ENCODE measurements at regions not wholly inside any gene's neighbourhood (a gene's known extent, or its start where the extent isn't known, plus 50 kb on each side); places are given as distances from the start of the nearest gene placed in this dataset.

DNA sequence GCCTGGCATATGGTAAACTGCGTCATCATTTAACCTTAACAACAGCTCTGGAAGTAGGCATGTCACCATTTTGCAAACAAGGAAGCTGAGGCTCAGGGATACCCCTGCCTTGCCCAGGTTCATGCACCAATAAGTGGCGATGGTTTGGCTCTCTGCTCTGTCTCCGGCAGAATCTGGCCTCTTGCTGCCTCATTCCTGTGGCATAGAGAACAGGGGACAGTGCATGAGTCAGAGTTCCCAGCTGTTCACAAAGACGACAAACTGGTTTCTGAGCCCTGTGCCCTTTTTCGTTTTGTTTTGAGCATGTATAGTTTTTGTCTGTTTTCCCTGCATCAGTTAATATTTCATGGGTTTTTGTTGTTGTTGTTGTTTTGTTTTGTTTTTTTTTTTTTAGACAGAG lies 236.8 kb downstream of the OPA1 start:
- DNase-seq, result no peak

DNA sequence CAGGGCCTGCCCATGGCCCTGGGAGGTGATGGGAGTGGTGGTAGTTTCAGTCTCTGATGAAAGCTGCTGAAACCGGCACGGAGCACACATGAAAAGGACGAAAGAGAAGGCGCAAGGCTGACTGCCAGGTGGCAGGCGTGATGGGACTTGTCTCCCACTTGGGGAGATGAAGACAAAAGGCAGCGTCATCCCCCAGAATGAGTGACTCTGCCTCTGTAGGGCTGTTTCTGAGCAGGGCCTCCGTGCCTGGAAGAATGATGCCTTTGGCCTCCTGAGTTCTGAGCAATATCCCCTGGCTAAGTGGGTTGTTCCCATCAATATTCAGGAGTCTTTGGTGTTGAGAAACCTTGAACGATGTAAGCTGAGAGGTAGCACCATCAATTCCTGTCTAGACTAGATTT lies 237.8 kb downstream of the OPA1 start:
- DNase-seq, result no peak

DNA sequence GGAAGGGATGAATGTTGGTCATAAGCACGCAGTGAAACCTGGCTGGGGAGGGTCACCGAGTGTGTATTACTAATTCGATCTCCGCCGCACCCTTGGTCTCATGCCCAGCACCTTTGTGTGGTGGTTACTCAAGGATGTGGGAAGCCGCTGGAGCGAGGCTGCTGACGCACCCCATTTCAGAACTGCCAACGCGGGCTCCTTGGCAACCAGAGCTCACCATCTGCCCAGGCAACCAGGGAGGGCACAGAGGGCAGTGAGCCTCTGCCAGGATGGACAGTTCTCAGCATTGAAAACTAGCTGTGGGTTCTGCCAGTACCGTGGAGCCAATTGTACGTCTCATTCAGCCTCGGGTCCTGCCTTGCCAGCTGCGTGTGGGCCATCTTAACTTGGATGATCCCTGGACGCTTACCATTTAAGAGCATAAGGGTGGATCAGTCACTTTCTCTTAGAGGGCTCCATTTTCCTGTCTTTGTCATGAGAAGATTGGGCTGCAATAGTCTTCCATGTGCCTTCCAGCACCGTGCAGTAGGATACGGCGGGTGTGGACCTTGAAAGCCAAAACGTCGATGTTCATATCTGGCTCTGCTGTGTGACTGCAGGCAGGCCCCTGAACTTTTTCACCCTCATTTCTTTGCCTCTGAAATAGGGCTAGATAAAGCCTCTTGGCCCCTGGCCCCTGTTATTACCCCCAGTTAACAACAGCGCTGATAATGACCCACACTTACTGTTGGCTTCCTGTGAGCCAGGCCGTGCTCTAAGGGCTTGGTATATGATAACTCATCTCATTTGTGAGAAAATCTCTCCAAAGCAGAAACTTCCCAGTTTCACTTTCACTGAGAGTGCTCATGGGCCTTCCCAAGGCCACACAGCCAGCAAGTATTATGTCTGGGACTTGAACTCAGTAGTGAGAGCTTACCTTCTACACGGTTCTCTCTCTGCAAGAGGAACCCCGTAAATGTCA lies 238.8 kb downstream of the OPA1 start:
- no peak for DNase-seq

DNA sequence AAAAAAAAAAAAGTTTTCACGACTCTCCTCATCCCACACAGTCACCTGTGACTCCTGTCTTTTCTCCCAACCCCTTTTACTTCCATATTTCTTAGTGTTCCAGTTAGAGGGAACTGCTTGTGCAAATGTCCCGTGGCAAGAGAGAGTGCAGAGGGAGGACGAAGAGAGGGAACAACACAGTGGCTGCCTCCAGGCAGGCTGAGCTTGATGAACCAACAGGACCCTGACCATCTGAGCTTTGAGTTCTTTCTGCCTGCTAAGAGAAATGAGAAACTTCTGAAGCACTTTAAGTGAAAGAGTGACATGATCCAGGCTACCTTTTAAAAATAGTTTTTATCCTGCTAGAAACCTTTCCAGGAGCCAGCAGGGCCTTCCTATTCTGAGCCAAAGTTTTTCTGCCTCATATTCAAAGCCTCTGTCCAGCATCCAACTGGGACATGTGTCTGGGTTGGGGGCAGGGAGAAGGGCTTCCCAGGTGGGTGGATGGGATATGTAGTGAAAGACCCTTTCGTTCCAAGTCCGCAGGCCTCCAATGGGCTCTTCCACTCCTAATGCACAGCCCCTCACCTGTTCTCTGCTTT lies 239.9 kb downstream of the OPA1 start:
- no peak for DNase-seq

DNA sequence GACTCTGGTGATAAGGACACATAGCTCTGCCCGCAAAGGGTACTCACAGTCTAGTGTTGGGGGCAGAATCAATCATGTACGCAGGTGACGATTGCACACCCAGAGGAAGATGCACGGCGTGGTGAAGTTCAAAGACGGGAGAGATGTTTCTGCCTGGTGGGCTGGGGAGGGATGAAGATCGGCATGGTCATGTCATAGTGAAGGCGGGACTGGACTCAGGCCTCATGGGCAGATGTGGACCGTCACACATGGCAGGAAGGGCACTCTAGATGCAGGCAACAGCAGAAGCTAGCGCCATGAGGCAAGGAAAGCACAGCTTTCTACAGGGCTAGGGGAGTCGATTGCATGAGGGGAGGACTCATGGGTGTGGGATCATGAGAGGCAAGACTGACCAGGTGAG lies 240.6 kb downstream of the OPA1 start:
- no peak for DNase-seq

DNA sequence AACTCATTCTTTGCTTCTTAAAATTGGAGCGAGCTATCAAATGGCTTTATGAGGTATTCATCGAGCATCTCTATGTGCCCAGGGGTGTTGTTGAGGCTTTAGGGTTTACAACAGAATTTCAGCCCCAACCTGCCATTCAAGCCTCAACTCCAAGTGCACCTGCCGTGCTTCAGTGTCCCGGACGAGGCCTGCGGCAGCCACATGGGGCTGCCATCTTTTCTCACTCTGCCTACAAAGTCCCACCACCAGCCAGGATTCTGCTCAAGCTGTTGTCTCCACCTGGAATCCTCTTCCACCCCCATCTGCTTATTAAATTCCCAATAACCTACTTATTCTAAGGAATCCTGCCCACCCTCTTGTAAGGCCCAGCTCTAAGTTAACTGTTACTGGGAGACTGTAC lies 242.4 kb downstream of the OPA1 start:
- no peak for DNase-seq

DNA sequence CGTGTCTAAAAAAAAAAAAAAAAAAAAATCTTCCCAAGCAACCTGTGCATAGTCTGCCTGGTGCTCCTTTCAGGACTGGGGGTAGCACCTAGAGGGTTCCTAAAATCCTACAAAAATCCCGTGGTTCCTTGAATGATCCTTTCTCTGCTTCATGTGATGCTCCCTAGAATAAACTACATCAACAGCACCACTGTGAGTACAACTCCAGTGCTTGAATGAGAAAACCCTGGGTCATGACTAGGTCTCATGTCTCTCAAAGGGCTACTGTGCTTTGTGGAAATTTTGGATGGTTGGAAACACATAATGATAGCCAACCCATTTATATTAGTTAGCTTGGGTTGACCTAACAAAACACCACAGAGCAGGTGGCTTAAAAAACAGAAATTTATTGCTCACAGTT lies 243.5 kb downstream of the OPA1 start:
- DNase-seq, result no peak

DNA sequence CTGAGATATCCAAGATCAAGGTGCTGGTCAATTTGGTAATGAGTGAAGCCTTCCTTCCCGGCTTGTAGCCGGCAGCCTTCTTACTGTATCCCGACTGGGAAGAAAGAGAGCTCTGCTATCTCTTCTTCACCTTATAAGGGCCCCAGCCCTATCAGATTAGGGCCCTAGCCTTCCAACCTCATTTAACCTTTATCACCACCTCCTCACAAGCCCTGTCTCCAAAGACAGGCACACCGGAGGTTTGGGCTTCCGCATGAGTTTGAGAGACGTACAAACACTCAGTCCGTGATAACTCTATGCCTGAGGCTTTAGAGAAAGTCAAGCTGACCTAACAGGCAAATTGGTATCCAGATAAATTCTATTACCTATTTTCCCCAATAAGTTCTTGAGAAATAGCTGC lies 243.9 kb downstream of the OPA1 start:
- no peak for DNase-seq

DNA sequence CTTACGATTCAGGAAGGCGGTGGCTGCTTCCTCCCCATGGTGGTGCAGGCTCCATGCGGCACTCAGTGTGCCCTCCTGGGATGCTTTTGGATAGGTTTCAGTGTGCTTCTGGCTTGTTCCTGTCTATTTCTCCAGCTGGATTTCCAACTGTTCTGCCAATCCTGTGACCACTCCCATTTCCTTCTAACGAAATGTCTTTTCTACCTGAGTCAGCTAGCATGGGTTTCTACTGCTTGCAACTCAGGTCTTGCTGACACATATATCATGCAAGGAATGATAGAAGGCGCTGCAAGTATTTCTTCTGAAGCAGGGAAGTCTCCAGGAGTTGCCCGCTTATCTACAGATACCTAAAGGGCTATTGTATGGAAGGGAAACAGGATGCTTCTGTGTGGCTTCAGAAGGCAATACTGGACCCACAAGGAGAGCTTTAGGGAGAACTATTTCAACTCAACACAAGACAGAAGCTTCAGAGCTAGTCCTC lies 244.4 kb downstream of the OPA1 start:
- no peak for DNase-seq

DNA sequence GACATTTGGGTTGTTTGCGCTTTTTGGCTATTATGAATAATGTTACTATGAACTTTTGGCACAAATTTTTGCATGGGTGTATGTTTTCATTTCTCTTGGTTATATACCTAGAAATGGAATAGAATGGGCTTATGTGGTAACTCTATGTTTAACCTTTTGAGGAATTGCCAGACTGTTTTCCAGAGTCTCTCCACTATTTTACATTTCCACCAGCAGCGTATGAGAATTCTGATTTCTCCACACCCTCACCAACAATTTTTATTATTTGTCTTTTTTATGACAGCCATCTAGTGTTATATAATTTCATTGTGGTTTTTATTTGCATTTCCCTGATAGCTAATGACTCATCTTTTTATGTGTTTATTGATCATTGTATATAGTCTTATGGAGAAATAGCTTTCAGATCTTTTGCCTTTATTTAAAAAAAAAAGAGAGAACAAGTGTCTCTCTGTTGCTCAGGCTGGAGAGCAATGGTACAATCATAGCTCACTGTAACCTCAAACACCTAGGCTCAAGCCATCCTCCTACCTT lies 247.2 kb downstream of the OPA1 start:
- no peak for DNase-seq

DNA sequence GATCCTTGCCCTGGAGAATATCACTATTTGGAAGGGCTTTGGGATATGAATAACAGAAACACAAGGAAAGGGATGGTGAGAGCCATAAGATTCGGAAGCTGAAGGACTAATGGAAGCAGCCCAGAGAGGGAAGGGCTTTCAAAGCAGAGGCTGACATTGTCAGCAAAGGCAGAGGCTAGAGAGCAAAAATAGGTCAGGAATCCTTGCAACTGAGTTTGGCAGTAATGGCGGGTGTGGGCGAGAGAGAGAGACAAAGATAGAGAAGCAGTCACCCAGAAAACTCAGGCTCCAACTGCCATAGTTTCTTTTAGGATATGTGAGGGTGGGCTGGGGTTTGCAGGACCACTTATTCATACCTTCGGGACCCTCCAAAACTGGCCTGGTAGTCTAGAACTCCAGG lies 248.6 kb downstream of the OPA1 start:
- no peak for DNase-seq

DNA sequence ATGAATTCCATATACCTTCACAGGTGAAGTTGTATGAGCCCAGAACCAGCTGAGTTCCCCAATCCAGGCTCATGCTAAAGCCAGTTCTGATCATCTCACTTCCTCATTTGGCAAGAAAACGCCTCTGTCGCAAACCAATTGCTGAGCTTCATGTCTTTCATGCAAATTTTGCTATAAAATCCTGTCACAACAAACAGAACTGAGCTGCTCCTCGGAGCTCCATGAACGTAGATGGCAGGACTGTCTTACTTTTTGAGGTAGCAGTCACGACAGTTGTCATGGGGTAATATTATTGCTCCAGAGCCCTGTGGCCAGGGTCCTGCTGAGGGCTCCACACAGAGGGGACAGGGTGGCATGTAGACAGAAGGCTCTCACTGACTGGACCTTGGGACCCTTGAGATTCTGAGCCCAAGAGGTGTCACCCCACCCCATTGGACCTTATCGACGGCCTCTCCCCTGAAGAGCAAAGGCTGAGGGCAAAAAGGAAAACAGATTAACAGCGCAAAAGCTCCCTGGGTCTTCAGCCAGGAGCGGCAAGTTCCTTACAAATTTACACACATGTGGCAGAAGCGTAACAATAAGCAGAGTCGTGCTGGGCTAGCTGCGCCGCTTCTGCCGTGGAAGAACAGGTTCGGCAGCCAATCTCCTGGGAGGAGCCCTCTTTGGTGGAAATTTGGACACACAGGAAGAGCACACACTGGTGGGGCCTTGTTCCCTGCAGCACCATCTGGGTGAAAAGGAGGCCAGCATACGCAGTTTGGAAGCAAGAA lies 249.2 kb downstream of the OPA1 start:
- no peak for DNase-seq

DNA sequence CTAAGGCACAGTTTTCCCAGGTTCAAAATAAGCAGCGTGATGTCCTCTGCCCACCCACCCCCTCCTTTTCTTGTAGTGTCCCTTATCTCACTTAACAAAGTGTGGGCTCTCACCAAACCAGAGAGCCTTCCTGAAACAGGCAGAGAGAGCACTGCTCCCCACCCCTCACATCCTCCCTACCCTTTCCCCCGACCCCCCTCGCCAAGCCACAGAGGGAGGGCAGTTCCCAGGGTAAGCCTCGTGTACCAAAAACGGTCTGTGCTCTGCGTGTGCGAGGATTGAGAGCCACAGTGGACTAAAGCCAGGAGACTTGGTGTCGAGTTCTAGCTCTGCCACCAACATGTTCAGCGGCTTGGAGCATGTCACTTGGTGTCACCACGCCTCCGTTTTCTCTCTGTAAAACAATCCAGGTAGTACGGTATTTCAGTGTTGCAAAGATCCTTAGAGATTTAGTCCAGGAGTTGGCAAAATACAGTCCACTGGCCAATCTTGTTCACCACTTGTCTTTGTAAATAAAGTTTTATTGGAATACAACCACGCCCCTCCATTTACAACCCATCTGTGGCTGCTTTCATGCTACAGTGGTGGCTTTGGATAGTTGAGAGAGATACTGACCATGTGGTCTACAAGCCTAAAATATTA lies 249.9 kb downstream of the OPA1 start:
- no peak for DNase-seq

DNA sequence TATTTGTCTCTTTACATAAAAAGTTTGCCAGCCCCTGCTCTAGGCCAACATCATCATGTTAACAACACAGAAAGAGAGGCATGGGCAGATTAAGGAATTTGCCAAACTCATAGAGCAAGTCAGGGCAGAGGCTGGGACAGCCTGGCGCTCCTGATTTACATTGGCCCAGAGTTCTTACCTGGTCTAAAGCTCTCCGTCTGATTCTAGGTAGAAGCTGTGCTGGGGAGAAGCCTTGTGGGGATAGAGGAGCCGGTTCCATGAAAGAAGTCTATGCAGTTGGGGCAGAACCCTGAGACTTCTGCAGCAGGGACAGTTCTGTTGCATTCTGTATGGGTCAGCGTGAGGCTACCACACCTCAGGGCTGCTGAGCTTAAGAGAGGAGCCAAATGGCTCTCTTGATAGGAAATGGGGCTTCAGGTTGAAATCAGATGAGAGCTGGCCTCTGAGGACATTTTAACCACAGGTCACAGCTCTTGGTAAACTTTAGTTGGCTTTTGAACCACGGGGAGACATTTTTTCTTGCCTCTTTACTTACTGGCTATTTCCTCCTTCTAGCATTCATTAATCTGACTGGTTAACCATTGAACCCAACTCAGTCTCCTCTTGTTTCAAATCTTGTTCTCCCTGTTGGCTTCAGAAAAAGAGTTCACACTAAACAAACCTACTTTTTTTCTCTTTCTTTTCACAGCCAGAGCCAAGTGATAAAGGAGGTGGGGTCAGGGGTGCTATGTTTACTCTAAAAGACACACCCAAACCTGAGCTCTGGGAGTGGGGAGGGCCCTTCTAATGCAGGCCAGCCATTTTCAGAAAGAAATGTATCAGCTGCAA lies 250.7 kb downstream of the OPA1 start:
- no peak for DNase-seq

DNA sequence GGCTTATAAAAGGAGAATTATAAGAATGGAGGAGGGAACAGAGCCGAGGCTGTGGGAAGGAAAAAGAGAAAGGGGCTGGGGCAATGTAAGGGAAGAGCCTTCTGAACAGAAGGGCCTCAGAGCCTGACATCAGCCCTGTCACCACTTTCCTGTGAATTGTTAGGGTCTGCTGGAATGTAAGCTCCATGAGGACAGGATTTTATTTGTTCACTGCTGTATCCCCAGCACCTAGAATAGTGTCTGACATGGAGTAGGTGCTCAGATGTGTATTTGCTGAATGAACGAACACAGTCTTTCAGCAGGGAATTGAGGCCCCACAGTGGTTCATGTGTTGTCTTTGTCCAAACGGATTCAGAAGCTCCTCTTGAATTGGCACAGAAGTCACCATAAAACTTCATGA lies 251.5 kb downstream of the OPA1 start:
- no peak for DNase-seq

DNA sequence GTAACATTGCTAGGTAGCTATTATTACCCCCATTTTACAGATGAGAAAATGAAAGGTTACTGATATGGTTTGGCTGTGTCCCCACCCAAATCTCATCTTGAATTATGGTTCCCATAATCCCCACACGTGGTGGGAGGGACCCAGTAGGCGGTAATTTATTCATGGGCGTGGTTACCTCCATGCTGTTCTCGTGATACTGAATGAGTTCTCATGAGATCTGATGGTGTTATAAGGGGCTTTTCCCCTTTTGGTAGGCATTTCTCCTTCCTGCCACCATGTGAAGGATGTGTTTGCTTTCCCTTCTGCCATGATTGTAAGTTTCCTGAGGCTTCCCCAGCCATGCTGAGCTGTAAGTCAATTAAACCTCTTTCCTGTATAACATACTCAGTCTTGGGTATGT lies 252.1 kb downstream of the OPA1 start:
- DNase-seq, result no peak

DNA sequence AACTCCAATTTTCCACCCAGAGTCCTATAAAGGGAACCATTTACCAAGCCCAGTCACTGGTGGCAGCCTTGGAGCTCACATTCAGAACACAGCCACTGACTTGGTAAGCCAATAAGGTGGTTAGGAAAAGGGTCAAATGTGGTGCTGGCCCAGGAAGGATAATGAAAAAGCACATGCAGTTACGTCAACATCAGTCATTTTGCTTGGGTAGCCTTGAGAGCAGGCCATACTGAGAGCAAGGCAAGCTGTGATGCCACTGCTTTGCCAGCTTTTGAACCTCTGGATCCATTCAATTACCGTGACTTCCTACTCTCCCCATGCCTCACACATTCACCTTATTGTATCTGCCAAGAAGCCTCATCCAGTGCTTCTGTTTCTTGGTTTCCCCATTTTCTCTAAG lies 253.6 kb downstream of the OPA1 start:
- DNase-seq, result no peak

DNA sequence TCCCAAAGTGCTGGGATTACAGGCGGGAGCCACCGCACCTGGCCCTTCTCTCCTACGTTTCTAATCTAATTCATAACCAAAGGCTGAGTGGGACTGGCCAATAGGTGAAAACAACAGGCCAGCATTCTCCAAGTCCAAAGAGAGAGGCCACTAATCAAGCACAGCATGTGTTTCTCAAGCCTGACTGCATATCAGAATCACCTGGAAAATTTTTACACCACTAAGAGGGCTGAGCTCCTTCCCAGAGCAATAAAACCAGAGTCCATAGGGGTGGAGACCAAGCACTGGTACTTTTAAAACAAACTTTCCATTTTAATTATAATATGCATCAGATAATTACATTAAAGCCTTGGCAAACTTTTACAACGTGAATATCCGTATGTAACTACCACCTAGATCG lies 254.4 kb downstream of the OPA1 start:
- DNase-seq, result no peak

DNA sequence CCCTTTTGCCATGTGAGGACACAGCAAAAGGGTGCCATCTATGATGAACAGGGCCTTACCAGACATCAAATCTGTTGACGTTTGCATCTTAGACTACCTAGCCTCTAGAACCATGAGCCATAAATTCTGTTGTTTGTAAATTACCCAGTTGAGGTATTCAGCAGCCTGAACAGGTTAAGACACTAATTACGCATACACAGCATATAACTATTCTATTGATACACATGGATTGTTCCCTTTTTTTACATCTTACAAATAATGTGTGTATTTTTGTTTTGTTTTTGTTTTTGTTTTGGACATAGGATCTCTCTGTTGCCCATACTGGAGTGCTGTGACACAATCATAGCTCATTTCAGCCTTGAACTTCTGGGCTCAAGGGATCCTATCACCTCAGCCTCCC lies 255.5 kb downstream of the OPA1 start:
- no peak for DNase-seq

DNA sequence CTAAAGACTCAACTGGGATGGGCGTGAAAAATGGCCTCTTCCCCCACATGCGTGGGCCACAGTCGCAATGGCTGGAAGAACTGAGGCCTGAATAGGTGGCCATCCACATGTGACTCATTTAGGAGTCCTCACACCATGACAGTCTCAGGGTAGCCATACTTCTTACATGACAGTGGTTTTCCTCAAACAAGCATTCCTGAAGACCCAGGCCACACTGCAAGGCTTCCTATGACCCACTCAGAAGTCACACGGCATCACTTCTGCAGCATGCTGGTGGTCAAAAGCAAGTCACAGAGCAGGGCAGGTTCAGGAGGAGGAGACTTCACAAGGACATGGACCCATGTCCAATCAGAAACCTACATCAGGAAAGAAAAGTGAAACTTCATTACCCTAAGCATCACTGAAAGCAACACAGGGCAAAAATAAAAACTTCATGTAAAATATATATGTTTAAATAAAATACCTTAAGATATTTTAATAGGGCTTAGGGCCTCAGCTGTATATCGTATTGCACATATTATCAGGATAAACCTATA lies 257.1 kb downstream of the OPA1 start:
- no peak for DNase-seq

DNA sequence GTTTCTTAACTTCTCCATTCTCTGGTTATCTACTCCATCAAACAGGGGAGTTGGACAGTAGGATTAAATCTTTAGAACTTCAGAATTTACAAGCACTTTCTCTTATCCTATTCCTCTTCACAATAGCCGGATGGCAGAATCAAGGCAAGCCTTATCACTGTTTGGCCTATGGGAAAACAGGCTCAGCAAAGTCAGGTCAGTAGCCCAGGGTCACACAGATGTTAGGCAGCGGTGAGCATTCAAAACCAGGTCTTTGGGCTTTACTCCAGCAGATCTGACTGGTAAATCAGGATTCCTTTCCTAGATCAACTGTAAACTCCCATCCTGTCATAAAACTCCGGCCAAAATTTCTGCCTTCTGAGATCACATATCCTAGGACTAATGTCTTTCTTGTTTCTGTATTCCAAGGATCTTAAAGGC lies 258.4 kb downstream of the OPA1 start:
- no peak for DNase-seq

Measured in CD4-positive, alpha-beta T cell treated with Interleukin-17A for 4 hours (primary cell).